Sigmoid colon (tissue), 4 donors: ENCODE measurements at regions not wholly inside any gene's neighbourhood (a gene's known extent, or its start where the extent isn't known, plus 50 kb on each side); places are given as distances from the start of the nearest gene placed in this dataset.

ENCODE experiments used
- CTCF ChIP-seq, 4 experiments: fragments of 450-650 bp in 3 of 4; fragments of 200-600 bp in 1 of 4; IDR thresholded peaks; one replicate each; pipeline ENCODE4 v1.5.1; 2016 to 2019; ENCODE audit warnings: antibody characterized with exemption in 4 of 4, mild to moderate bottlenecking in 3 of 4, moderate library complexity in 2 of 4
- EP300 ChIP-seq, 4 donors: sonication (generic); formaldehyde crosslinking; IDR thresholded peaks; one replicate each; pipeline ENCODE4 v1.6.1; 2017; ENCODE audit warnings: antibody characterized with exemption in 4 of 4
- POLR2A ChIP-seq, 2 donors: fragments of 450-650 bp; IDR thresholded peaks; one replicate each; pipeline ENCODE4 v1.6.1; 2016; ENCODE audit warnings: antibody characterized with exemption in 2 of 2, mild to moderate bottlenecking in 2 of 2, moderate library complexity in 2 of 2
- POLR2AphosphoS5 ChIP-seq, 4 donors: sonication (generic); formaldehyde crosslinking; IDR thresholded peaks; one replicate each; pipeline ENCODE4 v1.6.1; 2017; ENCODE audit warnings: antibody characterized with exemption in 4 of 4

GRCh38 chr12:75724307-75724927, 213.0 kb upstream of the KRR1 start:
- TF ChIP-seq CTCF (IDR thresholded peaks at IDR 0.05) (no peak), POLR2A (IDR thresholded peaks at IDR 0.05) (no peak), POLR2AphosphoS5 (IDR thresholded peaks at IDR 0.05) (no peak), EP300 (IDR thresholded peaks at IDR 0.05) (no peak)
